SK-N-SH (cell line): ENCODE measurements at regions not wholly inside any gene's neighbourhood (a gene's known extent, or its start where the extent isn't known, plus 50 kb on each side); places are given as distances from the start of the nearest gene placed in this dataset.

Experiments used
- CTCF ChIP-seq: fragments of 200-600 bp; sonication (generic); IDR thresholded peaks from 2 replicates; pipeline ENCODE4 v1.6.1; 2017; ENCODE audit warnings: antibody characterized with exemption, mild to moderate bottlenecking, moderate library complexity
- GABPA ChIP-seq: IDR thresholded peaks from 2 replicates; pipeline ENCODE4 v1.4.0; 2012; ENCODE audit warnings: low read depth, mild to moderate bottlenecking
- YY1 ChIP-seq: IDR thresholded peaks from 2 replicates; pipeline ENCODE4 v1.4.0; 2012; ENCODE audit warnings: low read depth, mild to moderate bottlenecking

GRCh38 chr11:33965032-33965431, 73.2 kb upstream of the LMO2 start:
- TF ChIP-seq GABPA (no peak), CTCF (no peak), YY1 (no peak)
